Peyer's patch (tissue), 4 donors: ENCODE measurements at regions not wholly inside any gene's neighbourhood (a gene's known extent, or its start where the extent isn't known, plus 50 kb on each side); places are given as distances from the start of the nearest gene placed in this dataset.

ENCODE experiments used
- POLR2A ChIP-seq, 2 donors: fragments of 450-650 bp; IDR thresholded peaks; one replicate each; pipeline ENCODE4 v1.5.1; 2017; ENCODE audit warnings: antibody characterized with exemption in 2 of 2, mild to moderate bottlenecking in 2 of 2, moderate library complexity in 2 of 2
- TF ChIP-seq, protein P1 (sequence below), 6 experiments: fragments of 450-650 bp in 4 of 6; fragments of 200-600 bp in 2 of 6; sonication (generic) in 1 of 6; IDR thresholded peaks; one replicate each; pipeline ENCODE4 v1.5.1; 2017 to 2019; ENCODE audit warnings: antibody characterized with exemption in 6 of 6, mild to moderate bottlenecking in 3 of 6, moderate library complexity in 1 of 6

DNA sequence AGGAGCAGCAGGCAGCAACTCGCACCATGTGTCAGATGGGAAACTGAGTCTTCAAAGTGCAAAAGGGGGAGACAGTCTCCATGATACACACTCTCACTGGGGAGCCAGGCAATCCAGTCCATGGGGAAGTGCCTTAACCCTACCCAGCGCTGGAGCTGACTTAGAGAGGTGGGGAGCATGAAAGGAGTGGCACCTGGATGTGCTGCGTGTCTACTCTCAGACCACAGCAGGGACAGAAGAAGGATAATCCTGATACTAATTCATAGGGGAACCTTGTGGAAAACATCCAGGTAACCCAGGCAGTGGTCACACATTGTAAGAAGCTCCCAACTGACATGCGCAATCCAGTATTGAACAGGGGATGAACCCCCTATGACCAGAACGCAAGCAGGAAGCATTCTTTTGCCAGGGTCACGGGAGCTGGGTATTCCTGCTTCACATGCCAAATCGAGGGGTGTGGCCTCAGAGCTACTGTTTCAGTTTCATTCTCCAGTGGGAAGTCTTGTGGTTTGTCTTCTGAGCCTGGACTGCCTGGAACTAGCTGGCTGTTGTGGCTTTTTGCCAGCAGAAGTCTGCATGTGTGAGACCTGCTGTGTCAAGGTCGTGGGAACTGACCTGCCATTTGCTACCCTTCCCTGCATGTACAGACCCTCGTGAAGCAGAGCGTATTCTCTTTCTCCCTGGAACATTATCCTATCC, 367.6 kb upstream of the NDN start:
- TF ChIP-seq, protein P1, sequence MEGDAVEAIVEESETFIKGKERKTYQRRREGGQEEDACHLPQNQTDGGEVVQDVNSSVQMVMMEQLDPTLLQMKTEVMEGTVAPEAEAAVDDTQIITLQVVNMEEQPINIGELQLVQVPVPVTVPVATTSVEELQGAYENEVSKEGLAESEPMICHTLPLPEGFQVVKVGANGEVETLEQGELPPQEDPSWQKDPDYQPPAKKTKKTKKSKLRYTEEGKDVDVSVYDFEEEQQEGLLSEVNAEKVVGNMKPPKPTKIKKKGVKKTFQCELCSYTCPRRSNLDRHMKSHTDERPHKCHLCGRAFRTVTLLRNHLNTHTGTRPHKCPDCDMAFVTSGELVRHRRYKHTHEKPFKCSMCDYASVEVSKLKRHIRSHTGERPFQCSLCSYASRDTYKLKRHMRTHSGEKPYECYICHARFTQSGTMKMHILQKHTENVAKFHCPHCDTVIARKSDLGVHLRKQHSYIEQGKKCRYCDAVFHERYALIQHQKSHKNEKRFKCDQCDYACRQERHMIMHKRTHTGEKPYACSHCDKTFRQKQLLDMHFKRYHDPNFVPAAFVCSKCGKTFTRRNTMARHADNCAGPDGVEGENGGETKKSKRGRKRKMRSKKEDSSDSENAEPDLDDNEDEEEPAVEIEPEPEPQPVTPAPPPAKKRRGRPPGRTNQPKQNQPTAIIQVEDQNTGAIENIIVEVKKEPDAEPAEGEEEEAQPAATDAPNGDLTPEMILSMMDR (IDR thresholded peaks at IDR 0.05) = no peak
- no peak for TF ChIP-seq POLR2A (IDR thresholded peaks at IDR 0.05)
